NCI-H2081 treated with DMSO at 0.1 percent for 48 hours (cell line): ENCODE measurements at regions not wholly inside any gene's neighbourhood (a gene's known extent, or its start where the extent isn't known, plus 50 kb on each side); places are given as distances from the start of the nearest gene placed in this dataset.

Experiments used
- DNase-seq: peaks from one replicate; lab custom pipeline; 2025; lab: John Stamatoyannopoulos, UW

DNA sequence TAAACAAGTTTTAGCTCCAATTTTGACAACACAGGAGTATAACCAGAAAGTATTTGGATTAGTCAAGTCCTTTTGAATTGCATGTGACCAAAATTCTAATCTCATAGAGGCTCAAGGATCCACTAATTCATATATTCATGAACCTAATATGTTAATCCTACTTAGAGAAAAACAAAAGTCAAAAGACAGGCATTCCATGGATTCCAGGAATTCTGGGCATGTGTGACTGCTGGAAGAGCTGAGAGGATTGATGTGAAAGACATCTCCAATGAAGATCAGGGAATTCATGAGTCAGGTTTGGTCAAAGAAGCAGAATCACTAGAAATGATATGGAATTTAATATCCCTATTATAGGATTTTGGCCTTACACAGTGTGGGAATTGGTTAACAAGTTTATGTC, 1494.6 kb upstream of the DDX18 start:
- no peak for DNase-seq

DNA sequence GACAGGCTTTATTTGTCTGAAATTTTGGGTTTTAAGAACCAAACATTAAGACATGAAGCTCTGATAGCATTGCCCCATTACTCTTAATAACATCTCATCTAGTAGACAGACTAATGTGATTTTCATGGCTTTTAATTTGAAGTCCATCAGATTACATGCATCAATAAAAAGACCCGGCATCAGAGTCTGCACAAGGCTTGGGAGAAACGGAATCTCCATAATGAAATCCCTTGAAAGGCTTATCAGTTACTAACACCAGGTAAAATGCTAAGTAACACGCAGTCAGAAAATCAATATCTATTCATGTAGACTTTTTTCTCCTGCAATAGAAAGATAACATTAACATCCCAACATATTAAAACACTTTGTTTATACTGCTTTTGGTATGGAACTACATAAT, 1485.2 kb upstream of the DDX18 start:
- DNase-seq = no peak

GRCh38 chr2:116340690-116341089, 1473.8 kb upstream of the DDX18 start:
- DNase-seq = no peak

- no peak for DNase-seq
Measured at GRCh38 chr2:116366212-116366611, 1448.3 kb upstream of the DDX18 start.

DNA sequence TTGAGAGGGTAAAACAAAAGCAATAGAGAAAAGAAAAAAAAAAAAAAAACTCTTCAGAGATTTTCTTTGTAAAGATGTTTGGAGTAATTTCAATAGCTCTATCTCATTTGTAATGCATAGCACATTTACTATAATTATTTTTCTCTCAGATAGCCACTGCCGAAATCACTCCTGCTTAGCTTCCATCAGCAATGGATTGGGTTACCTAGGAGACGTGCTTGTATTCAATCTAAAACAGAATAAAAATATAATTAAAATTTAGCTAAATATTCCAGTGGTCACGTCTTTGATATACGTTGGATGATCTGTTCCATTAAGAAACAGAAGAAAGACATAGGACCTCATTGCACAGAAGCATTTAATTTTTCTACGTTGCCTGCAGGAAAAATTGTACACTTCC, 1435.7 kb upstream of the DDX18 start:
- no peak for DNase-seq

DNA sequence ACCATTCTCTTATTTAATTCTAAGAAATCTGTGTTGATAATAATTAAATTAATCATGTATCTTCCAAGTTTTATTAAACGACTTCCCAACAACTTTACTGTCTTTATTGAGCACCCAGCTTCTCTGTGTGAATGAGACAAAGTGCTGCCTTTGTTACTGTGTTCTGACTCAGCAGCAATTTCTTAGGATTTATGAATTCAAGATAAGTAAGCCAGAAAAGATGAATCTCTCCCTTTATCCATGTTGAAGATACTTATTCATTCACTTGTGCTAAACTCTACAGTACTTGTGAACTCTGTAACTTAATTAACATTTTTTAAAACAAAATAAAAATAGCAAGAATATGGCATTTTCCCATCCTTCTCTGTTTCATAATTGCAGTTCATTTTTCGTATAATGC, 1403.3 kb upstream of the DDX18 start:
- no peak for DNase-seq

DNA sequence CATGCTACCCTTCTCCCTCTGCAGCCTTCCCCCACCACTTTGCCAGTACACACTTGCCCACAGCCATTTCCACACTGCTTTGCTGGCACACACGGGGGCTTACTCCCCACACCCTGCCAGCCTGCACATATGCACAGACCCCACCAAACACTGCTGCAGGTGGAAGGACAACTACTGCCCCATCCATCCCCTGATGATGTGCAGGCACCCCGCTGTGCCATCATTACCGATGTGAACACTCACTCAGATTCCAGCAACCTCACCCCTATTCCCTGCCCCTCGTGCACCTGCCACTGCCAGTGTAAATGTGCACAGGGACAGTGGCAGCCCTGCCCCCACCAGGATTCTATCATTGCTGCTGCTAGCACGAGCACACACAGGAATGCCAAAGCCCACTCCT, 1400.8 kb upstream of the DDX18 start:
- no peak for DNase-seq

DNA sequence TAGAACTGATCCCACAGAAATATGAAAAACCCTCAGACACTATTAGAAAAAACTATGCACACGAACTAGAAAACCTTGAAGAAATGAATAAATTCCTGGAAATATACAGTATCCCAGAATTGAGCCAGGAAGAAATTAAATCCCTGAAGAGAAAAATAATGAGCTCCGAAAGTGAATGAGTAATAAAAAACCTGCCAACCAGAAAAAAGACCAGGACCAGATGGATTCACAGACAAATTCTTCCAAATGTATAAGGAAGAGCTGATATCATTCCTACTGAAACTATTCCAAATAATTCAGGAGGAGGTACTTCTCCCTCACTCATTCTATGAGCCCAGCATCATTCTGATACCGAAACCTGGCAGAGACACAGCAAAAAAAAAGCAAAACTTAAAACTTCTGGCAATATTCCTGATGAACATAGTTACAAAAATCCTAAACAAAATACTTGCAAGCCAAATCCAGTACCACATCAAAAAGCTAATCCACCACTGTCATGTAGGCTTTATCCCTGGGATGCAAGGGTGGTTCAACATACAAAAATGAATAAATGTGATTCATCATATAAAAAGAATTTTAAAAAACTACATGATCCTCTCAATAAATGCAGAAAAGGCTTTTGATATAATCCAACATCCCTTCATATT, 1397.6 kb upstream of the DDX18 start:
- DNase-seq = no peak

- DNase-seq = no peak
Measured at GRCh38 chr2:116435648-116436047, 1378.8 kb upstream of the DDX18 start.

- no peak for DNase-seq
Measured at GRCh38 chr2:116440104-116440653, 1374.3 kb upstream of the DDX18 start.

DNA sequence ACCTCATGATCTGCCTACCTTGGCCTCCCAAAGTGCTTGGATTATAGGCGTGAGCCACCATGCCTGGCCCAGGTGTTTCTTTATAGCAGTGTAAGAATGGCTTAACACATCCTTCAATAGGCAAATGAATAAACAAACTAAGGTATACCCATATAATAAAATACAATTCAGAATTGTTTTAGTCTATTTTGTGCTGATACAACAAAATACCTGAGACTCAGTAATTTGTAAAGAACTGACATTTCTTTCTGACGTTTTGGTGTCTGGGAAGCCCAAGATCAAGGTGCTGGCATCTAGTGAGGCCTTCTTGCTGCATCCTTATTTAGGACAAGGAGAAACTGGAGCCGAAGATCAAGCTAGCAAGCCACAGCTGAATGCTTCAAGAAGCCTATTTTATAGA, 1372.1 kb upstream of the DDX18 start:
- DNase-seq = no peak

- DNase-seq = no peak
Measured at GRCh38 chr2:116444256-116444872, 1370.1 kb upstream of the DDX18 start.

- no peak for DNase-seq
Measured at GRCh38 chr2:116450990-116451389, 1363.5 kb upstream of the DDX18 start.

DNA sequence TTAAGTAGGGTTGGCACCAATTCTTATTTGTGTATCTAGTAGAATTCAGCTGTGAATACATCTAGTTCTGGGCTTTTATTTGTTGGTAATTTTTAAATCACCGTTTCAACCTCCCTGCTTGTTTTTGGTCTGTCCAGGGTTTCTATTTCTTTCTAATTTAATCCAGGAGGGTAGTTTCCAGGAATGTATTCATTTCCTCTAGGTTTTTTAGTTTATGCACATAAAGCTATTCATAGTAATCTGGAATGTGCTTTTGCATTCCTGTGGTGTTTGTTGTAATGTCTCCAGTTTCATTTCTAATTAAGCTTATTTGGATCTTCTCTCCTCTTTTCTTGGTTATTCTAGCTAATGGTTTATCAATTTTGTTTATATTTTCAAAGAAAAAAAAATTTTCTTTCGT, 1361.8 kb upstream of the DDX18 start:
- DNase-seq = no peak

- DNase-seq = no peak
Measured at GRCh38 chr2:116456429-116456828, 1358.1 kb upstream of the DDX18 start.

DNA sequence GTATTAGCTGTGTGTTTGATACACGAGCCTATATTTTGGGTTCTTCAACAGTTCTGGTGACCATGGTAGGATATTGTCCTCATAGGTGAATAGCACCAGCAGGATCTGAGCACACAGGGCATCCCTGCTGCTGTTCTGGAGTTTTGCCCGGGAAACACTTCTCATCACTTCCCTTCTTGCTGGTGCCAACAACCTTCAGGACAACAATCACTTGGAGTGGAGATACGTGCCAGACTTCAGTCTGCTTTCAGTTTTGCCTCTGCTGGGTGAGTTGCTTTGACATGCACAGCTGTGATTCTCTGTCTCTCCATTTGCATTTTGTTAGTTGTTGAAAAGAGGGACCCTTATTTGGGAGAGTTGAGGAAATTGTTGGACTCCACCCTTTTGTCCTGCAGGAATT, 1347.2 kb upstream of the DDX18 start:
- peak; percentile 22 for DNase-seq

- no peak for DNase-seq
Measured at GRCh38 chr2:116477229-116477628, 1337.3 kb upstream of the DDX18 start.

DNA sequence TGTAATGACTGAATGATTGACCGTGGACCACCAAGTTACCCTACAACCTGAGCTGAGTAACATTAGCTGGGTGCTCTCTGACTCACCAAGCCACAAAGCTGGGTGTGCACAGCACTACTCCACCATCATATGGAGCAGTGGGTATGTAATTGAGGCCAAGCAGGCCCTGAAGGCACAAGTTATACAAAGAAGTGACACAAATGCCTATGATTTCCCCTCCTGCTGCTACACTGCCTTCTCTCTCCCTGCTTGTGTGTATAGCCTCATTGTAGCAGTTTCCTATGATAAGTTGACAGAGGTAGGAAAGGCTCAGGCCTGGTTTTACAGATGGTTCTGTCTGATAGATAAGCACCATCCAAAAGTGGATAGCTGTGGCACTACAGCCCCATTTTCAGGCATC, 1327.2 kb upstream of the DDX18 start:
- no peak for DNase-seq

DNA sequence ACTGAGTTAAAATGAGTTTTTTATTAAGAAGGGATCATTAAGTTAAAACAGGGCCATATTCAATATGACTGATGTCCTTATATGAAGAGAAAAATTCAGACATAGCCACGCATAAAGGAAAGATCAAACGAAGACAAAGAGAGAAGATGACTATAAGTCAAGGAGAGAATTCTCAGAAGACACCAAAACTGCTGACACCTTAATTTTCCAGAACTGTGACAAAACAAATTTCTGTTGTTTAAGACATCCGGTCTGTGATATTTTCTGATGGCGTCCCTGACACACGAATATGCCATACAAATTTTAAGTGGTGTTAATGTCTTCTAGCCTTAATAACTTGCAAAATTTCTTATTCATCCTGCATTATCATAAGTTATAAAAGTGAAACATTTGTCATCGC, 1325.2 kb upstream of the DDX18 start:
- DNase-seq = no peak

- no peak for DNase-seq
Measured at GRCh38 chr2:116489944-116490343, 1324.5 kb upstream of the DDX18 start.

DNA sequence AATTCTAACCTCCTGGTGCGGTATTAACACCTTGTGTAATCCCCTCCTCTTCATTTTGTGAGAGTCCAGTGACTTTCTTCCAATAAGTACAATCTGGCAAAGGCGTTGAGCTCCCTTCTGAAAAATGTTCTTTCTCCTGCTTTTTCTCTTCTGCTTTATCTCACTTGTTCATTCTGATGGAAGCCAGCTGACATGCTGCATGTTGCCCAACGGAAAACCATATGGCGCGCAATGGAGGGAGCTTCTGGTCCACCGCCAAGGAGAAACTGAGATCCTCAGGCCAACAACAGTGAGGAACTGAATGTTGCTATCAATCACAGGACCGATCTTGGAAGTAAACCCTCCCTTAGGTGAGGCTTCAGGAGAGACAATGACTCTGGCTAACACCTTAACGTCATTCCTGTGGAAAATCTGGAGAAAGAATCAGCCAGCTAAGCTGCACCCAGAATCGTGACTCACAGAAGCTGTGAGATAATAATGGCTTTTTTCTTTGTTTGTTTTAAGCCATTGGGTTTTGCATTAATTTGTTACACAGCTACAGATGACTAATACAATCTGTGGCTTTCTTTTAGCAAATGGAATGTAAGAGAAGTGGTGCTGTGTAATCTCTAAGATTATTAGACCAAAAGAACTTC, 1323.9 kb upstream of the DDX18 start:
- no peak for DNase-seq

DNA sequence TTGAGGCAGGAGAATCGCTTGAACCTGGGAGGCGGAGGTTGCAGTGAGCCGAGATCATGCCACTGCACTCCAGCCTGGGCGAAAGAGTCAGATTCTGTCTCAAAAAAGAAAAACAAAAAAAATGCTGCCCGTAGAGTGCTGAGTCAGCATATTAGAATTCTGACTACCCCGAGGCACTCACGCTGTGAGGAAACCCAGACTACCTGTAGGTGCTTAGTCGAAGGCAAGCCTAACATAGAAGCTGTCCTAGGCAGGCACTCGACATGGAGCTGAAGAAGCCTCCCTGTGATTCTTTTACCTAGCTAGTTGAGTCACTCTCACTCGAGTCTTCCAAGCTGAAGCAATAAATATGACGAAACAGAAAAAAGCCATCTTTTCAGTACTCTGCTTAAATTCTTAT, 1323.2 kb upstream of the DDX18 start:
- DNase-seq = no peak

DNA sequence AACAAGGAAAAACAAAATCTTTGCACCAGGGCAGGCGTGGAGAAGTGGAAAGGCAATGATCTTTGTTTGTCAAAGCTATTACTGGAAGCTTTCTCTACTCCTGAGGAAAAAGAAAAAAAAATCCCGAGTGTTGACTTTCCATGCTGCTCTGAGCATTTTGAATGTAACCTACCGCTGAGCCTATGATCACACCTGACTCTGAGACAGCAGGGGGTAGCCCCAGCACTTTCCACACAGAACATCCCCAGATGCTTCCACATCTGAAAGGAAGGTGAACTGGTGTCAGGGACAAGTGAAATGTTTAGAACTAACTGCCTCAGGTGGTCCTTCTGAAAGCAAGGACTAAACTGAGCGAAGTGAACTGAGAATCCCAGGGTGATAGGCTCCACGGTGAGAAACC, 1315.1 kb upstream of the DDX18 start:
- DNase-seq = no peak
